ENCODE measurements at regions not wholly inside any gene's neighbourhood (a gene's known extent, or its start where the extent isn't known, plus 50 kb on each side); places are given as distances from the start of the nearest gene placed in this dataset.

DNA sequence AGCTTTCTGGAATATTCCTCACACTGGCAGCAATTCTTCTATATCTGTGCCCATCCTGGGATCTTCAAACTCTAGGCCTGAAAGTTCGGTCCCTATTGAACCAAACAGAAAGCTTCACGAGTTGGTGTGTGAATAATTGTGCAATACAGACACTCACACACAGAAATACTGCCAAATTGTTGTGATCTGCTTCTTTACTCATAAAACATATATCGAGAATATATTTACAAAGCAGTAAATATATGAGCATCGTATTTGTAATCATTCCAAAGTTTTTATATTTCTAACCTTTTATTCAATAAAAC lies 56.6 kb upstream of the BEX4 start:
- no peak for DNase-seq

- peak; percentile 13 to 63 for DNase-seq
Observed at GRCh38 chrX:103157496-103158316, 57.2 kb upstream of the BEX4 start.

DNA sequence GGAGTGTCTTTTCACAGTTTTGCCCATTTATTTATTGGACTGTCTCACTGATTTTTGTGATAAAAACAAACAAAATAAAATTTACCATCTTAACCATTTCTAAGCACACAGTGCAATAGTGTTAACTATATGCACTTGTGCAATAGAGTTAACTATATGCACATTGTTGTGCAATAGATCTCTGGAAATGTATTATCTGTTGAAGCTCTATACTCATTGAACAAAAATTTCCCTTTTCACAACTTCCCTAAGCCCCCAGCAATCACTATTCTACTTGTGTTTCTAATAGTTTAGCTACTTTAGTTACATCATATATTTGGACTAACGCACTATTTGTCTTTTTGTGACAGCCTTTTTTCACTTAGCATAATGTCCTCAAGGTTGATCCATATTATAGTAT lies 59.7 kb upstream of the BEX4 start:
- peak; percentile 0 to 2 for DNase-seq

DNA sequence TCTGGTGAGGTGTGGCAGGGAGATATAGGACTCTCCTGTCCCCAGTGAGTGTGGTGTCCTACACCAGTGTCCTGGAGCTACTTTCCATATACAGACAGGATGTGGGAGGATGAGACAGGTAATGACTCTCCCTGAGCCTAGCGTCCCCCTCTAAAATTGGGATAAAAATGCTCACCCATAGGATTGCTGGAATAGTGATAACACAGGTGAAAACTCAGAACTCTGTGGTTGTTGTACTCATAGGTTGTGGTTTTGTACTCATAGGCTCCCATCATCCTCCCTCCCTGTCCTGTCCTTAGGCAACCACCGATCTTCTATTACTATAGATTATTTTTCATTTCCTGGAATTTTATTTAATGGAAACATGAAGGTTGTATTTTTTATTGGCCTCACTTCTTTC lies 60.7 kb upstream of the NXF3 start:
- no peak for DNase-seq

DNA sequence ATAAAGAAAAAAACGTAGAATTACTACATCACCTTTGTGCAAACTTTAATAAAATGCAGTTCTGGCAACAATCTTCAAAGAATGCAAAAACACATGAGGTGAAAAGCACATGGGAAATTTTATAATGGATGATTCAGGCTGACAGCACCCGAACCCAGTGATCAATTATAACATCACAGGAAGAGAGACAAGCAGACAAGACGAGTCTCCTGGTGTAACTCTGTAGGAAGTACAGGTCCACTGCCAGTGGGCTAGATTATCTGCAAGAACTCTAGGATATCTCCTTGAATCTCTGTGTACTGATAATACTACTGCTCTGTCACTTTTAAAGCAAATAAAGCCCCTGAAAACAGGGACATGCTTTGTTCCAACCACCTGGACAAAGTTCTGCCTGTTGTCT lies 58.9 kb upstream of the NXF3 start:
- no peak for DNase-seq

GRCh38 chrX:103149652-103150051 lies 56.7 kb upstream of the NXF3 start:
- DNase-seq = no peak

GRCh38 chrX:103148075-103148474 lies 55.1 kb upstream of the NXF3 start:
- DNase-seq = no peak
